Endodermal cell (in vitro differentiated cells): ENCODE measurements at regions not wholly inside any gene's neighbourhood (a gene's known extent, or its start where the extent isn't known, plus 50 kb on each side); places are given as distances from the start of the nearest gene placed in this dataset.

ENCODE experiments used
- DNase-seq: peaks from one replicate; pipeline ENCODE4 v3.0.0-alpha.2; 2017
- H3K27ac ChIP-seq: 2 replicates; pipeline ENCODE4 v1.5.1; 2013; ENCODE audit warnings: mild to moderate bottlenecking, low read depth, low read length, moderate library complexity
- H3K27me3 ChIP-seq: 2 replicates; pipeline ENCODE4 v1.6.1; 2013; ENCODE audit warnings: mild to moderate bottlenecking, low read length, moderate library complexity; ENCODE audit not compliant: insufficient read depth, control insufficient read depth, poor library complexity, severe bottlenecking
- H3K36me3 ChIP-seq: 2 replicates; pipeline ENCODE4 v1.7.0; 2013; ENCODE audit warnings: mild to moderate bottlenecking, low read length, moderate library complexity; ENCODE audit not compliant: control insufficient read depth, insufficient read depth
- H3K4me1 ChIP-seq: one replicate; pipeline ENCODE4 v1.7.0; 2013; ENCODE audit warnings: low read length; ENCODE audit not compliant: control insufficient read depth, insufficient read depth
- H3K4me3 ChIP-seq: 2 replicates; pipeline ENCODE4 v1.5.1; 2013; ENCODE audit warnings: mild to moderate bottlenecking, low read length, moderate library complexity
- H3K9ac ChIP-seq: 2 replicates; pipeline ENCODE4 v1.6.1; 2013; ENCODE audit warnings: mild to moderate bottlenecking, low read length, moderate library complexity; ENCODE audit not compliant: poor library complexity, severe bottlenecking; ENCODE audit errors: extremely low read depth
- H3K9me3 ChIP-seq: 2 replicates; pipeline ENCODE4 v1.6.1; 2013; ENCODE audit warnings: mild to moderate bottlenecking, low read length, moderate library complexity; ENCODE audit not compliant: control insufficient read depth
- H3K27ac Mint-ChIP-seq: 2 replicates; pipeline ENCODE4 v1.8.0; 2020; ENCODE audit warnings: mixed read lengths
- H3K27me3 Mint-ChIP-seq: 2 replicates; pipeline ENCODE4 v1.8.0; 2021; ENCODE audit warnings: mild to moderate bottlenecking, mixed read lengths; ENCODE audit not compliant: insufficient read depth
- H3K36me3 Mint-ChIP-seq: 2 replicates; pipeline ENCODE4 v1.8.0; 2020; ENCODE audit warnings: low read depth, mixed read lengths
- H3K4me1 Mint-ChIP-seq: 2 replicates; pipeline ENCODE4 v1.8.0; 2020; ENCODE audit warnings: mixed read lengths
- H3K4me3 Mint-ChIP-seq: 2 replicates; pipeline ENCODE4 v1.8.0; 2020; ENCODE audit warnings: mild to moderate bottlenecking, moderate library complexity, mixed read lengths
- H3K9me3 Mint-ChIP-seq: 2 replicates; pipeline ENCODE4 v1.8.0; 2020; ENCODE audit warnings: mild to moderate bottlenecking, mixed read lengths
- WGBS, 2 experiments: methylation state at CpG; one replicate each; pipeline versions ENCODE4 v1.1.5 to v1.1.7; 2013; ENCODE audit warnings: missing lambda C conversion rate in 2 of 2, mixed read lengths in 1 of 2; ENCODE audit not compliant: insufficient coverage in 1 of 2, insufficient read length in 1 of 2; 5-methylcytosine and 5-hydroxymethylcytosine counted together
- TF ChIP-seq, protein P1 (sequence below): fragments of 200-600 bp; sonication (generic); conservative IDR thresholded peaks from 2 replicates; pipeline ENCODE4 v1.5.0; 2021; ENCODE audit warnings: antibody characterized with exemption, mild to moderate bottlenecking

DNA sequence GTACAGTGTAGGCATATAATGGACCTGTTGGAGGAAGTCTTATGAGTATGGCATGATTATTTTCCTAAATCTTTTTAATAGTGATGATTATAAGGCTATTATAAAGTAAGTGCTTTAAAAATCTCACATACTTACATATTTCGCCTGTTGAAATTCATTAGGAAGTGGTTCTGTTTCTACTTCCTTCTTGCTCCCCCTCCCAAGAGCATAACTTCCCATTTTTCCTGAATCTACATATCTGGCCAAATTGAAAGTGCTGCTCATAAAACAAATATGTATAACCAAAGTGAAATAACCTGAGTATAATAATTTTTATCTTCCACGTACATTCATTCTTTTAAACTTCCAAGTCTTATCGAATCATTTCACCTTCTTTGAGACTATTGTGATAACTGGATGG lies 455.6 kb upstream of the SEL1L start:
- Histone ChIP-seq H3K9me3 (no peaks in the 10 kb centered on the region), H3K36me3 (no peaks in the 10 kb centered on the region), H3K4me3 (no peak overlapping the region), H3K27me3 (no peaks in the 10 kb centered on the region), H3K4me1 (no peaks in the 10 kb centered on the region), H3K27ac (no peak overlapping the region), H3K9ac (no peak overlapping the region)
- Mint-ChIP-seq H3K9me3 (no peaks in the 10 kb centered on the region), H3K4me1 (no peaks in the 10 kb centered on the region), H3K4me3 (no peak overlapping the region), H3K27ac (no peak overlapping the region), H3K27me3 (no peaks in the 10 kb centered on the region), H3K36me3 (no peaks in the 10 kb centered on the region)
- 86% methylated on average over 3 of the region's 3 CpGs; no CpG with 5 or more reads in 1 of the 2 experiments for WGBS, 2 experiments
- DNase-seq = no peak
- TF ChIP-seq, protein P1, sequence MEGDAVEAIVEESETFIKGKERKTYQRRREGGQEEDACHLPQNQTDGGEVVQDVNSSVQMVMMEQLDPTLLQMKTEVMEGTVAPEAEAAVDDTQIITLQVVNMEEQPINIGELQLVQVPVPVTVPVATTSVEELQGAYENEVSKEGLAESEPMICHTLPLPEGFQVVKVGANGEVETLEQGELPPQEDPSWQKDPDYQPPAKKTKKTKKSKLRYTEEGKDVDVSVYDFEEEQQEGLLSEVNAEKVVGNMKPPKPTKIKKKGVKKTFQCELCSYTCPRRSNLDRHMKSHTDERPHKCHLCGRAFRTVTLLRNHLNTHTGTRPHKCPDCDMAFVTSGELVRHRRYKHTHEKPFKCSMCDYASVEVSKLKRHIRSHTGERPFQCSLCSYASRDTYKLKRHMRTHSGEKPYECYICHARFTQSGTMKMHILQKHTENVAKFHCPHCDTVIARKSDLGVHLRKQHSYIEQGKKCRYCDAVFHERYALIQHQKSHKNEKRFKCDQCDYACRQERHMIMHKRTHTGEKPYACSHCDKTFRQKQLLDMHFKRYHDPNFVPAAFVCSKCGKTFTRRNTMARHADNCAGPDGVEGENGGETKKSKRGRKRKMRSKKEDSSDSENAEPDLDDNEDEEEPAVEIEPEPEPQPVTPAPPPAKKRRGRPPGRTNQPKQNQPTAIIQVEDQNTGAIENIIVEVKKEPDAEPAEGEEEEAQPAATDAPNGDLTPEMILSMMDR = no peak

DNA sequence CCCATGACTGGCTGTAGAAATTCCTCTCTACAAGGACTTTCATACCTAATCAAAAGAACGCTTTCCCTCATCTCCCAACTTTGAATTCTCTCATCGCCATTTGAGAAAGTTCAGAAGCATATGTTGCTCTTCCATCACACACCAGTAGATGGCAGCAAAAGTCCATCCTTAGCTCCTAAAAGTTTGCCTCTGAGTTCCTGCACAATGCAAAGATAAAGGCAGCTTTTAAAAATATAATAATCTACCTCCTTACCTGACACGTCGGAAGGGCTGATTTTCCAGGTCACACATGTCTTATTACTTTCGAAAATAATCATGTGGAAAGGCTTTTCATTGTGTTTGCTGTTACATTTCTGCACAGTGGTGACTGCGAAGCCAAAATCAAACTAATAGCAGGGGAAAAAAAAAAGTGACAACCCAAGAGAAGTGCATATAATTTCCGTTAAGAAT lies 456.7 kb upstream of the SEL1L start:
- no peaks in the 10 kb centered on the region for H3K9me3 Mint-ChIP-seq
- Histone ChIP-seq H3K4me1 (no peaks in the 10 kb centered on the region), H3K9me3 (no peaks in the 10 kb centered on the region), H3K9ac (no peak overlapping the region), H3K36me3 (no peaks in the 10 kb centered on the region), H3K27me3 (no peaks in the 10 kb centered on the region), H3K27ac (no peak overlapping the region), H3K4me3 (no peak overlapping the region)
- TF ChIP-seq, protein P1 = peak; percentile 95
- DNase-seq = peak; percentile 84
- H3K36me3 Mint-ChIP-seq = no peaks in the 10 kb centered on the region
- no peaks in the 10 kb centered on the region for H3K27me3 Mint-ChIP-seq
- no peaks in the 10 kb centered on the region for H3K4me1 Mint-ChIP-seq
- no peak overlapping the region for H3K27ac Mint-ChIP-seq
- WGBS, 2 experiments = 34 to 64% methylated on average over 4 to 7 of the region's 7 CpGs
- H3K4me3 Mint-ChIP-seq = no peak overlapping the region

DNA sequence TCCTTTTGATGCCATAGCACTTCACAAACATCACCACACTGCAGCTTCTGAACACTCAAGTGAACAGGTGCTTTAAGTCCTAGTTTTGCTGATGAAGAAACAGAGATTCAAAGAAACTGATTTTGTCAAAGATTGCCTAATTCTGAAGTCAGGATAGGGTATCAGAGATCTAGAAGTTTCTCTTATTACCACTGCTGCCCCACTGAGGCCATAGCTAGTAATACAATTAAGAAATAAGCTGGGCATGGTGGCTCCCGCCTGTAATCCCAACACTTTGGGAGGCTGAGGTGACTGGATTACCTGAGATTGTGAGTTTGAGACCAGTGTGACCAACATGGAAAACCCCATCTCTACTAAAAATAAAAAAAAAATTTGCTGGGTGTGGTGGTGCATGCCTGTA lies 458.3 kb upstream of the SEL1L start:
- Histone ChIP-seq H3K27ac (no peak overlapping the region), H3K9me3 (no peaks in the 10 kb centered on the region), H3K4me3 (no peak overlapping the region), H3K36me3 (no peaks in the 10 kb centered on the region), H3K9ac (no peak overlapping the region), H3K27me3 (no peaks in the 10 kb centered on the region), H3K4me1 (no peaks in the 10 kb centered on the region)
- WGBS, 2 experiments = 100% methylated on average over 1 of the region's 1 CpG; no CpG with 5 or more reads in 1 of the 2 experiments
- no peak for DNase-seq
- no peak overlapping the region for H3K27ac Mint-ChIP-seq
- H3K27me3 Mint-ChIP-seq = no peaks in the 10 kb centered on the region
- H3K4me3 Mint-ChIP-seq = no peak overlapping the region
- no peaks in the 10 kb centered on the region for H3K9me3 Mint-ChIP-seq
- TF ChIP-seq, protein P1 = peak; percentile 55
- no peaks in the 10 kb centered on the region for H3K36me3 Mint-ChIP-seq
- H3K4me1 Mint-ChIP-seq = no peaks in the 10 kb centered on the region
